ENCODE measurements at regions not wholly inside any gene's neighbourhood (a gene's known extent, or its start where the extent isn't known, plus 50 kb on each side); places are given as distances from the start of the nearest gene placed in this dataset.

GRCh38 chr5:173456181-173456580 is 128.0 kb upstream of the STC2 start:
- 95 to 96% methylated on average over 4 of the region's 4 CpGs for WGBS, 2 experiments
- Histone ChIP-seq H3K4me1 (ENCODE audit: control insufficient read depth, insufficient read depth, low read length) (no peaks in the 10 kb centered on the region), H3K4me3 (ENCODE audit: insufficient read depth, low read depth, low read length) (no peak overlapping the region), H3K27ac (ENCODE audit: insufficient read depth, low read depth, low read length, poor library complexity, severe bottlenecking) (no peak overlapping the region), H3K9me3 (ENCODE audit: control insufficient read depth, low read length) (no peaks in the 10 kb centered on the region), H3K36me3 (ENCODE audit: control insufficient read depth, insufficient read depth, low read length) (no peaks in the 10 kb centered on the region), H3K27me3 (ENCODE audit: control insufficient read depth, insufficient read depth, low read length, poor library complexity, severe bottlenecking) (no peaks in the 10 kb centered on the region)

- no peak overlapping the region for H3K27ac ChIP-seq (ENCODE audit: insufficient read depth, low read depth, low read length, poor library complexity, severe bottlenecking)
Observed at GRCh38 chr5:173455599-173455957, 127.4 kb upstream of the STC2 start.

GRCh38 chr5:173454736-173455598 is 126.8 kb upstream of the STC2 start:
- Histone ChIP-seq H3K9me3 (ENCODE audit: control insufficient read depth, low read length) (no peaks in the 10 kb centered on the region), H3K4me1 (ENCODE audit: control insufficient read depth, insufficient read depth, low read length) (no peaks in the 10 kb centered on the region), H3K36me3 (ENCODE audit: control insufficient read depth, insufficient read depth, low read length) (no peaks in the 10 kb centered on the region), H3K27ac (ENCODE audit: insufficient read depth, low read depth, low read length, poor library complexity, severe bottlenecking) (no peak overlapping the region), H3K4me3 (ENCODE audit: insufficient read depth, low read depth, low read length) (no peak overlapping the region), H3K27me3 (ENCODE audit: control insufficient read depth, insufficient read depth, low read length, poor library complexity, severe bottlenecking) (no peaks in the 10 kb centered on the region)
- WGBS, 2 experiments, result 94 to 95% methylated on average over 10 of the region's 10 CpGs

More at GRCh38 chr5:173455599-173455957, 127.4 kb upstream of the STC2 start:
- Histone ChIP-seq H3K27me3 (ENCODE audit: control insufficient read depth, insufficient read depth, low read length, poor library complexity, severe bottlenecking) (no peaks in the 10 kb centered on the region), H3K36me3 (ENCODE audit: control insufficient read depth, insufficient read depth, low read length) (no peaks in the 10 kb centered on the region), H3K4me1 (ENCODE audit: control insufficient read depth, insufficient read depth, low read length) (no peaks in the 10 kb centered on the region), H3K4me3 (ENCODE audit: insufficient read depth, low read depth, low read length) (no peak overlapping the region), H3K9me3 (ENCODE audit: control insufficient read depth, low read length) (no peaks in the 10 kb centered on the region)
- 94 to 100% methylated on average over 3 to 4 of the region's 4 CpGs for WGBS, 2 experiments

- Histone ChIP-seq H3K9me3 (ENCODE audit: control insufficient read depth, low read length) (no peaks in the 10 kb centered on the region), H3K36me3 (ENCODE audit: control insufficient read depth, insufficient read depth, low read length) (no peaks in the 10 kb centered on the region), H3K27me3 (ENCODE audit: control insufficient read depth, insufficient read depth, low read length, poor library complexity, severe bottlenecking) (no peaks in the 10 kb centered on the region), H3K27ac (ENCODE audit: insufficient read depth, low read depth, low read length, poor library complexity, severe bottlenecking) (no peak overlapping the region), H3K4me3 (ENCODE audit: insufficient read depth, low read depth, low read length) (no peak overlapping the region), H3K4me1 (ENCODE audit: control insufficient read depth, insufficient read depth, low read length) (no peaks in the 10 kb centered on the region)
- WGBS, 2 experiments, result 81 to 92% methylated on average over 4 of the region's 4 CpGs
Observed at GRCh38 chr5:173454361-173454735, 126.1 kb upstream of the STC2 start.

GRCh38 chr5:173453167-173453566 is 125.0 kb upstream of the STC2 start:
- WGBS, 2 experiments, result 90 to 100% methylated on average over 4 of the region's 4 CpGs
- H3K36me3 ChIP-seq (ENCODE audit: control insufficient read depth, insufficient read depth, low read length), result no peaks in the 10 kb centered on the region
- H3K4me1 ChIP-seq (ENCODE audit: control insufficient read depth, insufficient read depth, low read length), result no peaks in the 10 kb centered on the region
- H3K27me3 ChIP-seq (ENCODE audit: control insufficient read depth, insufficient read depth, low read length, poor library complexity, severe bottlenecking), result no peaks in the 10 kb centered on the region
- H3K27ac ChIP-seq (ENCODE audit: insufficient read depth, low read depth, low read length, poor library complexity, severe bottlenecking), result no peak overlapping the region
- no peaks in the 10 kb centered on the region for H3K9me3 ChIP-seq (ENCODE audit: control insufficient read depth, low read length)
- no peak overlapping the region for H3K4me3 ChIP-seq (ENCODE audit: insufficient read depth, low read depth, low read length)

- H3K4me3 ChIP-seq (ENCODE audit: insufficient read depth, low read depth, low read length), result no peak overlapping the region
- H3K4me1 ChIP-seq (ENCODE audit: control insufficient read depth, insufficient read depth, low read length), result no peaks in the 10 kb centered on the region
- H3K9me3 ChIP-seq (ENCODE audit: control insufficient read depth, low read length), result no peaks in the 10 kb centered on the region
- WGBS, 2 experiments, result 91 to 92% methylated on average over 9 of the region's 9 CpGs
- H3K27me3 ChIP-seq (ENCODE audit: control insufficient read depth, insufficient read depth, low read length, poor library complexity, severe bottlenecking), result no peaks in the 10 kb centered on the region
- H3K27ac ChIP-seq (ENCODE audit: insufficient read depth, low read depth, low read length, poor library complexity, severe bottlenecking), result no peak overlapping the region
- H3K36me3 ChIP-seq (ENCODE audit: control insufficient read depth, insufficient read depth, low read length), result no peaks in the 10 kb centered on the region
Observed at GRCh38 chr5:173452119-173452905, 124.1 kb upstream of the STC2 start.

- Histone ChIP-seq H3K27me3 (ENCODE audit: control insufficient read depth, insufficient read depth, low read length, poor library complexity, severe bottlenecking) (no peaks in the 10 kb centered on the region), H3K9me3 (ENCODE audit: control insufficient read depth, low read length) (no peaks in the 10 kb centered on the region), H3K4me1 (ENCODE audit: control insufficient read depth, insufficient read depth, low read length) (no peaks in the 10 kb centered on the region), H3K27ac (ENCODE audit: insufficient read depth, low read depth, low read length, poor library complexity, severe bottlenecking) (no peak overlapping the region), H3K36me3 (ENCODE audit: control insufficient read depth, insufficient read depth, low read length) (no peaks in the 10 kb centered on the region), H3K4me3 (ENCODE audit: insufficient read depth, low read depth, low read length) (no peak overlapping the region)
- WGBS, 2 experiments, result 95% methylated on average over 1 of the region's 2 CpGs
Observed at GRCh38 chr5:173451651-173452050, 123.4 kb upstream of the STC2 start.

GRCh38 chr5:173451031-173451430 is 122.8 kb upstream of the STC2 start:
- H3K4me1 ChIP-seq (ENCODE audit: control insufficient read depth, insufficient read depth, low read length), result no peaks in the 10 kb centered on the region
- H3K36me3 ChIP-seq (ENCODE audit: control insufficient read depth, insufficient read depth, low read length), result no peaks in the 10 kb centered on the region
- H3K4me3 ChIP-seq (ENCODE audit: insufficient read depth, low read depth, low read length), result no peak overlapping the region
- H3K27me3 ChIP-seq (ENCODE audit: control insufficient read depth, insufficient read depth, low read length, poor library complexity, severe bottlenecking), result no peaks in the 10 kb centered on the region
- H3K9me3 ChIP-seq (ENCODE audit: control insufficient read depth, low read length), result no peaks in the 10 kb centered on the region
- H3K27ac ChIP-seq (ENCODE audit: insufficient read depth, low read depth, low read length, poor library complexity, severe bottlenecking), result no peak overlapping the region
- 73 to 88% methylated on average over 5 of the region's 5 CpGs for WGBS, 2 experiments

GRCh38 chr5:173450188-173450587 is 122.0 kb upstream of the STC2 start:
- no peaks in the 10 kb centered on the region for H3K9me3 ChIP-seq (ENCODE audit: control insufficient read depth, low read length)
- no peaks in the 10 kb centered on the region for H3K36me3 ChIP-seq (ENCODE audit: control insufficient read depth, insufficient read depth, low read length)
- no peak overlapping the region for H3K27ac ChIP-seq (ENCODE audit: insufficient read depth, low read depth, low read length, poor library complexity, severe bottlenecking)
- no peak overlapping the region for H3K4me3 ChIP-seq (ENCODE audit: insufficient read depth, low read depth, low read length)
- H3K27me3 ChIP-seq (ENCODE audit: control insufficient read depth, insufficient read depth, low read length, poor library complexity, severe bottlenecking), result no peaks in the 10 kb centered on the region
- H3K4me1 ChIP-seq (ENCODE audit: control insufficient read depth, insufficient read depth, low read length), result no peaks in the 10 kb centered on the region
- WGBS, 2 experiments, result 93% methylated on average over 6 to 7 of the region's 7 CpGs

- Histone ChIP-seq H3K27ac (ENCODE audit: insufficient read depth, low read depth, low read length, poor library complexity, severe bottlenecking) (no peak overlapping the region), H3K4me1 (ENCODE audit: control insufficient read depth, insufficient read depth, low read length) (no peaks in the 10 kb centered on the region), H3K4me3 (ENCODE audit: insufficient read depth, low read depth, low read length) (no peak overlapping the region), H3K27me3 (ENCODE audit: control insufficient read depth, insufficient read depth, low read length, poor library complexity, severe bottlenecking) (no peaks in the 10 kb centered on the region), H3K36me3 (ENCODE audit: control insufficient read depth, insufficient read depth, low read length) (no peaks in the 10 kb centered on the region), H3K9me3 (ENCODE audit: control insufficient read depth, low read length) (no peaks in the 10 kb centered on the region)
- WGBS, 2 experiments, result 92% methylated on average over 6 of the region's 6 CpGs
Observed at GRCh38 chr5:173448856-173449255, 120.6 kb upstream of the STC2 start.
